Skeletal muscle satellite cell (primary cell): ENCODE measurements at regions not wholly inside any gene's neighbourhood (a gene's known extent, or its start where the extent isn't known, plus 50 kb on each side); places are given as distances from the start of the nearest gene placed in this dataset.
A peak's percentile ranks its signal among the peaks of the same experiment; 100 is the strongest.

Source experiments
- H3K27me3 ChIP-seq: 2 replicates; pipeline ENCODE4 v1.7.0; 2013; ENCODE audit warnings: low read length; ENCODE audit not compliant: control insufficient read depth, insufficient read depth
- H3K36me3 ChIP-seq: 2 replicates; pipeline ENCODE4 v1.7.0; 2013; ENCODE audit warnings: mild to moderate bottlenecking, control low read depth, low read length; ENCODE audit not compliant: insufficient read depth
- H3K4me1 ChIP-seq: 2 replicates; pipeline ENCODE4 v1.7.0; 2013; ENCODE audit warnings: low read length; ENCODE audit not compliant: control insufficient read depth, insufficient read depth
- H3K4me2 ChIP-seq: 2 replicates; pipeline ENCODE4 v1.7.0; 2013; ENCODE audit warnings: mild to moderate bottlenecking, low read length
- H3K4me3 ChIP-seq: 2 replicates; pipeline ENCODE4 v1.7.0; 2013; ENCODE audit warnings: low read length
- H3K9ac ChIP-seq: 2 replicates; pipeline ENCODE4 v1.7.0; 2013; ENCODE audit warnings: mild to moderate bottlenecking, low read depth, low read length, moderate library complexity
- H3K9me3 ChIP-seq: replicated peaks from 2 replicates; pipeline ENCODE4 v1.7.0; 2013; ENCODE audit warnings: mild to moderate bottlenecking, control low read depth, low read length

- Histone ChIP-seq H3K9me3 (no peaks in the 10 kb centered on the region), H3K4me3 (no peak overlapping the region), H3K4me2 (no peak overlapping the region), H3K9ac (no peak overlapping the region), H3K4me1 (peaks cover 6% of the 10 kb centered on the region), H3K36me3 (no peaks in the 10 kb centered on the region), H3K27me3 (no peaks in the 10 kb centered on the region)
Measured at GRCh38 chr1:221414772-221415539, 326.9 kb downstream of the DUSP10 start.

- Histone ChIP-seq H3K9ac (no peak overlapping the region), H3K4me1 (peaks cover 6% of the 10 kb centered on the region), H3K9me3 (no peaks in the 10 kb centered on the region), H3K4me3 (no peak overlapping the region), H3K4me2 (no peak overlapping the region), H3K36me3 (no peaks in the 10 kb centered on the region), H3K27me3 (no peaks in the 10 kb centered on the region)
Measured at GRCh38 chr1:221415651-221416050, 326.2 kb downstream of the DUSP10 start.

DNA sequence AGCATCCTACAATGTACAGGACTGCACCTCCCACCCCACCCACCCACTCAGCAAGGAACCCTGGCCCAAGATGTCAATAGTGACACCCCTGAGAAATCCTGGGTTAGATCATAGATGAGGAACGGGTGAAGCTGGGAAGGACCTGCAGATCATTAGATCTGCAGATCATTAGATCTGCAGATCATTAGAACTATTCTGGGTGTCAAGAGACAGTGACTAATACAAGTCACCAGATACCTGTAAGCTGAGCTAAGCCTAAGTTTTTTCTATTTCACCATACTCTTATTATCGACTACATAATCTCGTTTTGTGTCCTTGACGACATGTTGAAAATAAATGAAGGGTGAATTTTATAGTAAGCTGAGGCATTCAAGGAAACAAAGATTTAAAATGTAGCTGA, 325.7 kb downstream of the DUSP10 start:
- no peaks in the 10 kb centered on the region for H3K36me3 ChIP-seq
- H3K4me2 ChIP-seq: no peak overlapping the region
- no peak overlapping the region for H3K4me3 ChIP-seq
- peaks cover 6% of the 10 kb centered on the region for H3K4me1 ChIP-seq
- no peak overlapping the region for H3K9ac ChIP-seq
- no peaks in the 10 kb centered on the region for H3K9me3 ChIP-seq
- no peaks in the 10 kb centered on the region for H3K27me3 ChIP-seq

- H3K27me3 ChIP-seq: no peaks in the 10 kb centered on the region
- H3K9ac ChIP-seq: no peak overlapping the region
- H3K4me1 ChIP-seq: peaks cover 6% of the 10 kb centered on the region
- no peaks in the 10 kb centered on the region for H3K36me3 ChIP-seq
- no peaks in the 10 kb centered on the region for H3K9me3 ChIP-seq
- H3K4me2 ChIP-seq: no peak overlapping the region
- H3K4me3 ChIP-seq: no peak overlapping the region
Measured at GRCh38 chr1:221416723-221417122, 325.2 kb downstream of the DUSP10 start.

GRCh38 chr1:221418346-221418745, 323.5 kb downstream of the DUSP10 start:
- Histone ChIP-seq H3K4me2 (no peak overlapping the region), H3K4me1 (peaks cover 6% of the 10 kb centered on the region), H3K4me3 (no peak overlapping the region), H3K27me3 (no peaks in the 10 kb centered on the region), H3K9ac (no peak overlapping the region), H3K36me3 (no peaks in the 10 kb centered on the region), H3K9me3 (no peaks in the 10 kb centered on the region)

DNA sequence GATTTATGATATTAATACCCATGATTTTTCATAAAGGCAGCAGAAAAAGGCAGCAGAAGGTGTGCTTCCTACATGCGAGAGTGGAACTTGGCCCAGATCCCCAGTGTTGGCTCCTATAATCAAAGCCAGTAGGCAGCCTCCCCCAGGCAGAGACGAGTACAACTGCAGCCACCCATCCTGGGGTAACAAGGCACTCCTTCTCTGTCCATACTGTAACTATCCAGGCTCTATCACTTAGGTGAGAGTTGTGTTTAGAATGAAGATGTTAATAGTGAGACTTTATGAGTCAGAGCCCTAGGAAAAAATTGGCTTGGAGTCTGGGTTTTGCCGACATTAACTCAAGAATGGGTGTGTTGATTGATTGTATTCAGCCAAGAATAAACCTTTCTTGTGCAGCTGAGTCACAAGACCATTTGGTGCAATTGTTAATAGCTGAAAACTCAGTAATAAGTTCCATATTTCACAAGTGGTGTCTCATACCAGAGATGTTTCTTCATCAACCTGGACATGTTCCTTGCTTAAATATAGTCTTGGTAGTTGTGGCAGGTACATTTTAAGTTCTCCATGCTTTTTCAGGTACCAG, 322.3 kb downstream of the DUSP10 start:
- Histone ChIP-seq H3K27me3 (no peaks in the 10 kb centered on the region), H3K4me3 (no peak overlapping the region), H3K4me1 (peaks cover 6% of the 10 kb centered on the region), H3K4me2 (no peak overlapping the region), H3K9ac (no peak overlapping the region), H3K9me3 (no peaks in the 10 kb centered on the region), H3K36me3 (no peaks in the 10 kb centered on the region)

GRCh38 chr1:221429264-221429663, 312.6 kb downstream of the DUSP10 start:
- H3K4me2 ChIP-seq: no peak overlapping the region
- H3K4me3 ChIP-seq: no peak overlapping the region
- H3K27me3 ChIP-seq: no peaks in the 10 kb centered on the region
- H3K36me3 ChIP-seq: no peaks in the 10 kb centered on the region
- H3K9ac ChIP-seq: no peak overlapping the region
- H3K4me1 ChIP-seq: peaks cover 4% of the 10 kb centered on the region
- no peaks in the 10 kb centered on the region for H3K9me3 ChIP-seq

GRCh38 chr1:221430152-221430960, 311.5 kb downstream of the DUSP10 start:
- Histone ChIP-seq H3K4me3 (no peak overlapping the region), H3K4me1 (peaks cover 4% of the 10 kb centered on the region), H3K4me2 (no peak overlapping the region), H3K9ac (no peak overlapping the region), H3K36me3 (no peaks in the 10 kb centered on the region), H3K27me3 (no peaks in the 10 kb centered on the region), H3K9me3 (no peaks in the 10 kb centered on the region)

GRCh38 chr1:221431068-221431651, 310.7 kb downstream of the DUSP10 start:
- H3K9me3 ChIP-seq: no peaks in the 10 kb centered on the region
- peaks cover 4% of the 10 kb centered on the region for H3K4me1 ChIP-seq
- peak overlapping the region; percentile 8 for H3K9ac ChIP-seq
- H3K27me3 ChIP-seq: no peaks in the 10 kb centered on the region
- H3K4me2 ChIP-seq: no peak overlapping the region
- no peak overlapping the region for H3K4me3 ChIP-seq
- no peaks in the 10 kb centered on the region for H3K36me3 ChIP-seq

- Histone ChIP-seq H3K9me3 (no peaks in the 10 kb centered on the region), H3K4me3 (no peak overlapping the region), H3K9ac (no peak overlapping the region), H3K36me3 (no peaks in the 10 kb centered on the region), H3K4me1 (peaks cover 4% of the 10 kb centered on the region), H3K27me3 (no peaks in the 10 kb centered on the region), H3K4me2 (no peak overlapping the region)
Measured at GRCh38 chr1:221431961-221432360, 309.9 kb downstream of the DUSP10 start.

GRCh38 chr1:221435504-221435904, 306.4 kb downstream of the DUSP10 start:
- no peak overlapping the region for H3K4me2 ChIP-seq
- no peak overlapping the region for H3K9ac ChIP-seq
- H3K4me1 ChIP-seq: peaks cover 30% of the 10 kb centered on the region
- H3K27me3 ChIP-seq: no peaks in the 10 kb centered on the region
- H3K4me3 ChIP-seq: no peak overlapping the region
- no peaks in the 10 kb centered on the region for H3K9me3 ChIP-seq
- no peaks in the 10 kb centered on the region for H3K36me3 ChIP-seq
